CD14-positive monocyte (primary cell): ENCODE measurements at regions not wholly inside any gene's neighbourhood (a gene's known extent, or its start where the extent isn't known, plus 50 kb on each side); places are given as distances from the start of the nearest gene placed in this dataset.
"Not testable (repeated sequence)": the region's sequence is repeated elsewhere in the genome, so short reads cannot be mapped to it uniquely, and the experiment has no call there.

Experiments
- DNase-seq, 3 donors: peaks; one replicate each; pipeline ENCODE4 v3.0.0-alpha.2; 2011 to 2022
- H2AFZ ChIP-seq: 2 replicates; pipeline ENCODE4 v1.6.0; 2012; ENCODE audit warnings: mild to moderate bottlenecking, low read depth, low read length, inconsistent platforms; ENCODE audit not compliant: insufficient read depth, poor library complexity, severe bottlenecking
- H3K27ac ChIP-seq, 2 donors: 1 replicate in 1 of 2; 2 replicates in 1 of 2; pipeline ENCODE4 v1.5.1; 2012 to 2013; ENCODE audit warnings: low read length in 2 of 2, control low read depth in 1 of 2, inconsistent platforms in 1 of 2, low read depth in 1 of 2, mild to moderate bottlenecking in 1 of 2
- H3K27me3 ChIP-seq, 2 donors: one replicate each; pipeline versions ENCODE4 v1.6.0 to v1.6.1; 2011 to 2013; ENCODE audit warnings: low read length in 2 of 2; ENCODE audit not compliant: control insufficient read depth in 2 of 2, insufficient read depth in 2 of 2
- H3K36me3 ChIP-seq, 2 donors: replicated peaks in 1 of 2; 1 replicate in 1 of 2; 2 replicates in 1 of 2; pipeline versions ENCODE4 v1.5.1 to v1.6.1; 2012 to 2013; ENCODE audit warnings: low read length in 2 of 2, control low read depth in 1 of 2, inconsistent platforms in 1 of 2, mild to moderate bottlenecking in 1 of 2; ENCODE audit not compliant: insufficient read depth in 2 of 2, control insufficient read depth in 1 of 2
- H3K4me1 ChIP-seq, 2 donors: 1 replicate in 1 of 2; 2 replicates in 1 of 2; pipeline versions ENCODE4 v1.5.1 to v1.6.1; 2012 to 2013; ENCODE audit warnings: low read length in 2 of 2, control low read depth in 1 of 2, inconsistent platforms in 1 of 2, mild to moderate bottlenecking in 1 of 2, moderate library complexity in 1 of 2; ENCODE audit not compliant: insufficient read depth in 2 of 2, control insufficient read depth in 1 of 2
- H3K4me2 ChIP-seq: replicated peaks from 2 replicates; pipeline ENCODE3; 2012; ENCODE audit warnings: low read length, moderate library complexity, mild to moderate bottlenecking; ENCODE audit not compliant: poor library complexity, severe bottlenecking; ENCODE audit errors: extremely low read depth
- H3K4me3 ChIP-seq, 3 experiments: fragments of 200-600 bp in 1 of 3; sonication (generic) in 1 of 3; replicated peaks in 1 of 3; 1 replicate in 2 of 3; 2 replicates in 1 of 3; pipeline ENCODE4 v1.5.1; 2011 to 2013; ENCODE audit warnings: low read length in 3 of 3, mild to moderate bottlenecking in 3 of 3, control low read depth in 2 of 3, low read depth in 2 of 3, inconsistent platforms in 1 of 3, moderate library complexity in 1 of 3
- H3K79me2 ChIP-seq: 2 replicates; pipeline ENCODE4 v1.6.0; 2012; ENCODE audit warnings: mild to moderate bottlenecking, control low read depth, inconsistent platforms, low read length, moderate library complexity; ENCODE audit not compliant: insufficient read depth
- H3K9ac ChIP-seq: 2 replicates; pipeline ENCODE4 v1.6.0; 2017; ENCODE audit warnings: low read length, mild to moderate bottlenecking; ENCODE audit not compliant: insufficient read depth, poor library complexity, severe bottlenecking
- H3K9me3 ChIP-seq, 2 donors: replicated peaks in 1 of 2; 1 replicate in 1 of 2; 2 replicates in 1 of 2; pipeline versions ENCODE4 v1.5.1 to v1.6.1; 2012 to 2013; ENCODE audit warnings: low read length in 2 of 2, control low read depth in 1 of 2; ENCODE audit not compliant: control insufficient read depth in 1 of 2, insufficient read depth in 1 of 2
- H4K20me1 ChIP-seq: 2 replicates; pipeline ENCODE4 v1.6.0; 2012; ENCODE audit warnings: mild to moderate bottlenecking, low read length, control low read depth, moderate library complexity; ENCODE audit not compliant: insufficient read depth
- H3K27ac Mint-ChIP-seq, 7 donors: one replicate each; pipeline ENCODE4 v1.8.0; 2020; ENCODE audit warnings: mild to moderate bottlenecking in 7 of 7, mixed read lengths in 7 of 7, moderate library complexity in 6 of 7, inconsistent platforms in 2 of 7
- H3K27me3 Mint-ChIP-seq, 3 donors: one replicate each; pipeline ENCODE4 v1.8.0; 2021 to 2022; ENCODE audit warnings: low read depth in 3 of 3, mild to moderate bottlenecking in 3 of 3, mixed read lengths in 3 of 3, moderate library complexity in 3 of 3, inconsistent platforms in 1 of 3
- H3K36me3 Mint-ChIP-seq, 2 donors: one replicate each; pipeline ENCODE4 v1.8.0; 2020; ENCODE audit warnings: mixed read lengths in 2 of 2, inconsistent platforms in 1 of 2, mild to moderate bottlenecking in 1 of 2
- H3K4me1 Mint-ChIP-seq: one replicate; pipeline ENCODE4 v1.8.0; 2020; ENCODE audit warnings: mild to moderate bottlenecking, mixed read lengths
- H3K4me3 Mint-ChIP-seq, 2 donors: one replicate each; pipeline ENCODE4 v1.8.0; 2020; ENCODE audit warnings: mild to moderate bottlenecking in 2 of 2, mixed read lengths in 2 of 2, moderate library complexity in 1 of 2
- H3K9me3 Mint-ChIP-seq, 7 donors: one replicate each; pipeline ENCODE4 v1.8.0; 2020 to 2022; ENCODE audit warnings: mixed read lengths in 7 of 7, mild to moderate bottlenecking in 6 of 7, moderate library complexity in 6 of 7, inconsistent platforms in 2 of 7
- CTCF ChIP-seq: fragments of 200-600 bp; IDR thresholded peaks from one replicate; pipeline ENCODE4 v1.8.0; 2022; ENCODE audit warnings: antibody characterized with exemption, mild to moderate bottlenecking
- WGBS: methylation state at CpG from one replicate; pipeline ENCODE4 v1.1.5; 2013; ENCODE audit warnings: missing lambda C conversion rate; ENCODE audit not compliant: insufficient coverage; 5-methylcytosine and 5-hydroxymethylcytosine counted together
- intact Hi-C, 2 donors: fragments of 100-400 bp; cut with micrococcal nuclease; formaldehyde crosslinking; loops; one replicate each; pipeline versions ENCODE4 v1.15.0 to v1.15.1; 2023

DNA sequence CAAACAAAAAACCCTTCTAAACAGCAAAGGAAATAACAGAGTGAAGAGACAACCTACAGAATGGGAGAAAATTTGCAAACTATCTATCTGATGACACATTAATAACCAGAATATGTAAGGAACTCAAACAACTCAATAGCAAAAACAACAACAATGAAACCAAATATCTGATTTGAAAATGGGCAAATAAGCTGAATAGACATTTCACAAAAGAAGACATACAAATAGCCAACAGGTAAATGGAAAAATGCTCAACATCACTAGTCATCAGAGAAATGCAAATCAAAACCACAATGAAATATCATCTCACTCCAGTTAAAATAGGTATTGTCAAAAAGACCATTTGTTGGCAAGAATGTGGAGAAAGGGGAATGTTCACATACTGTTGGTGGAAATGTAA lies 57.6 kb upstream of the RC3H1 start:
- Histone ChIP-seq H3K4me1 (no peaks in the 10 kb centered on the region), H3K27ac (no peak overlapping the region), H3K4me2 (no peak overlapping the region), H3K4me3 (no peak overlapping the region), H2AFZ (no peak overlapping the region), H3K27me3 (no peaks in the 10 kb centered on the region), H3K9ac (no peak overlapping the region), H3K9me3 (no peaks in the 10 kb centered on the region), H4K20me1 (no peaks in the 10 kb centered on the region), H3K36me3 (no peaks in the 10 kb centered on the region), H3K79me2 (no peaks in the 10 kb centered on the region)
- Mint-ChIP-seq H3K4me1 (no peaks in the 10 kb centered on the region), H3K27ac (no peak overlapping the region), H3K4me3 (no peak overlapping the region), H3K36me3 (no peaks in the 10 kb centered on the region), H3K9me3 (peaks cover 0 to 7% (median 0%) of the 10 kb centered on the region in 7 donors), H3K27me3 (peaks cover 0 to 6% (median 1%) of the 10 kb centered on the region in 3 donors)
- TF ChIP-seq CTCF, result no peak
- intact Hi-C loops, result no loop called here
- no peak for DNase-seq

- intact Hi-C loops, H2AFZ ChIP-seq: not testable (repeated sequence)
- 100% methylated on average over 3 of the region's 5 CpGs for WGBS
These were observed 56.8 kb upstream of the RC3H1 start for GRCh38 chr1:174078916-174079315.

More at GRCh38 chr1:174078916-174079315, 56.8 kb upstream of the RC3H1 start:
- H3K79me2 ChIP-seq, H3K27me3 ChIP-seq, H3K9me3 ChIP-seq, H3K9ac ChIP-seq, H3K4me1 ChIP-seq, H3K9me3 Mint-ChIP-seq, H3K4me3 Mint-ChIP-seq, H4K20me1 ChIP-seq, H3K36me3 ChIP-seq, DNase-seq, H3K27me3 Mint-ChIP-seq, H3K27ac ChIP-seq, H3K4me2 ChIP-seq, H3K4me3 ChIP-seq, H3K4me1 Mint-ChIP-seq, H3K27ac Mint-ChIP-seq, H3K36me3 Mint-ChIP-seq: not testable (repeated sequence)
